ENCODE measurements at regions not wholly inside any gene's neighbourhood (a gene's known extent, or its start where the extent isn't known, plus 50 kb on each side); places are given as distances from the start of the nearest gene placed in this dataset.

GRCh38 chr2:176753205-176753604 lies 459.4 kb upstream of the HNRNPA3 start:
- H3K4me2 ChIP-seq (ENCODE audit: low read length): no peak overlapping the region
- H3K4me1 ChIP-seq (ENCODE audit: insufficient read depth, low read length): no peaks in the 10 kb centered on the region
- intact Hi-C loops (cut with micrococcal nuclease): no loop called here
- H2AFZ ChIP-seq (ENCODE audit: low read length): no peak overlapping the region
- no peak overlapping the region for H3K27ac ChIP-seq (ENCODE audit: low read length)
- TF ChIP-seq, protein P1, sequence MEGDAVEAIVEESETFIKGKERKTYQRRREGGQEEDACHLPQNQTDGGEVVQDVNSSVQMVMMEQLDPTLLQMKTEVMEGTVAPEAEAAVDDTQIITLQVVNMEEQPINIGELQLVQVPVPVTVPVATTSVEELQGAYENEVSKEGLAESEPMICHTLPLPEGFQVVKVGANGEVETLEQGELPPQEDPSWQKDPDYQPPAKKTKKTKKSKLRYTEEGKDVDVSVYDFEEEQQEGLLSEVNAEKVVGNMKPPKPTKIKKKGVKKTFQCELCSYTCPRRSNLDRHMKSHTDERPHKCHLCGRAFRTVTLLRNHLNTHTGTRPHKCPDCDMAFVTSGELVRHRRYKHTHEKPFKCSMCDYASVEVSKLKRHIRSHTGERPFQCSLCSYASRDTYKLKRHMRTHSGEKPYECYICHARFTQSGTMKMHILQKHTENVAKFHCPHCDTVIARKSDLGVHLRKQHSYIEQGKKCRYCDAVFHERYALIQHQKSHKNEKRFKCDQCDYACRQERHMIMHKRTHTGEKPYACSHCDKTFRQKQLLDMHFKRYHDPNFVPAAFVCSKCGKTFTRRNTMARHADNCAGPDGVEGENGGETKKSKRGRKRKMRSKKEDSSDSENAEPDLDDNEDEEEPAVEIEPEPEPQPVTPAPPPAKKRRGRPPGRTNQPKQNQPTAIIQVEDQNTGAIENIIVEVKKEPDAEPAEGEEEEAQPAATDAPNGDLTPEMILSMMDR (conservative IDR thresholded peaks at IDR 0.05; ENCODE audit: low read depth, low read length): no peak
- TF ChIP-seq EZH2phosphoT487 (IDR thresholded peaks at IDR 0.05; ENCODE audit: borderline replicate concordance, low read length) (no peak), EZH2 (IDR thresholded peaks at IDR 0.05; ENCODE audit: low read length, unreplicated experiment) (no peak)
- H3K4me3 ChIP-seq (ENCODE audit: low read length): no peak overlapping the region
- no peaks in the 10 kb centered on the region for H3K79me2 ChIP-seq (ENCODE audit: low read length)
- ATAC-seq: no peak
- peaks cover 65% of the 10 kb centered on the region for H3K27me3 ChIP-seq (ENCODE audit: low read length)
- ChIA-PET CTCF (no interaction called here), POLR2A (ENCODE audit: unreplicated experiment) (no interaction called here)
- no peak for DNase-seq
- no TSS peak for BruUV-seq (replicated peaks)
- H3F3A ChIP-seq (ENCODE audit: low read length, unreplicated experiment): no peaks in the 10 kb centered on the region
- no peaks in the 10 kb centered on the region for H3K9me3 ChIP-seq (ENCODE audit: low read length)
- no peaks in the 10 kb centered on the region for H3K36me3 ChIP-seq (ENCODE audit: low read depth, low read length)
- H4K20me1 ChIP-seq (ENCODE audit: low read length): no peaks in the 10 kb centered on the region
- H3K9me2 ChIP-seq (replicated peaks; ENCODE audit: low read length): no peaks in the 10 kb centered on the region
- H3K9ac ChIP-seq (ENCODE audit: low read length): no peak overlapping the region

GRCh38 chr2:176753752-176754474 lies 458.7 kb upstream of the HNRNPA3 start:
- H3F3A ChIP-seq (ENCODE audit: low read length, unreplicated experiment): no peaks in the 10 kb centered on the region
- POLR2A ChIA-PET (ENCODE audit: unreplicated experiment): no interaction called here
- H3K9ac ChIP-seq (ENCODE audit: low read length): no peak overlapping the region
- H3K27ac ChIP-seq (ENCODE audit: low read length): no peak overlapping the region
- H3K9me3 ChIP-seq (ENCODE audit: low read length): no peaks in the 10 kb centered on the region
- H3K4me3 ChIP-seq (ENCODE audit: low read length): no peak overlapping the region
- BruUV-seq (replicated peaks): no TSS peak
- no peak overlapping the region for H3K4me2 ChIP-seq (ENCODE audit: low read length)
- no peak overlapping the region for H2AFZ ChIP-seq (ENCODE audit: low read length)
- no peaks in the 10 kb centered on the region for H3K9me2 ChIP-seq (replicated peaks; ENCODE audit: low read length)
- intact Hi-C loops (cut with micrococcal nuclease): no loop called here
- no peaks in the 10 kb centered on the region for H3K79me2 ChIP-seq (ENCODE audit: low read length)
- CTCF ChIA-PET: no interaction called here
- no peaks in the 10 kb centered on the region for H4K20me1 ChIP-seq (ENCODE audit: low read length)
- no peaks in the 10 kb centered on the region for H3K4me1 ChIP-seq (ENCODE audit: insufficient read depth, low read length)
- peaks cover 67% of the 10 kb centered on the region for H3K27me3 ChIP-seq (ENCODE audit: low read length)
- ATAC-seq (no peak; the same call in 1 of the 2 replicates), DNase-seq (no peak)
- no peaks in the 10 kb centered on the region for H3K36me3 ChIP-seq (ENCODE audit: low read depth, low read length)
- TF ChIP-seq EZH2phosphoT487 (IDR thresholded peaks at IDR 0.05; ENCODE audit: borderline replicate concordance, low read length) (no peak), EZH2 (IDR thresholded peaks at IDR 0.05; ENCODE audit: low read length, unreplicated experiment) (no peak)
- TF ChIP-seq, protein P1 (conservative IDR thresholded peaks at IDR 0.05; ENCODE audit: low read depth, low read length): no peak

- BruUV-seq (replicated peaks): no TSS peak
- H3K9ac ChIP-seq (ENCODE audit: low read length): no peak overlapping the region
- no peaks in the 10 kb centered on the region for H3K9me2 ChIP-seq (replicated peaks; ENCODE audit: low read length)
- H2AFZ ChIP-seq (ENCODE audit: low read length): no peak overlapping the region
- H3K27ac ChIP-seq (ENCODE audit: low read length): no peak overlapping the region
- H3K4me1 ChIP-seq (ENCODE audit: insufficient read depth, low read length): no peaks in the 10 kb centered on the region
- H3K4me2 ChIP-seq (ENCODE audit: low read length): no peak overlapping the region
- no peaks in the 10 kb centered on the region for H3K9me3 ChIP-seq (ENCODE audit: low read length)
- DNase-seq (no peak), ATAC-seq (no peak)
- ChIA-PET CTCF (no interaction called here), POLR2A (ENCODE audit: unreplicated experiment) (no interaction called here)
- no peaks in the 10 kb centered on the region for H3K36me3 ChIP-seq (ENCODE audit: low read depth, low read length)
- H3F3A ChIP-seq (ENCODE audit: low read length, unreplicated experiment): no peaks in the 10 kb centered on the region
- peaks cover 75% of the 10 kb centered on the region for H3K27me3 ChIP-seq (ENCODE audit: low read length)
- intact Hi-C loops (cut with micrococcal nuclease): no loop called here
- no peaks in the 10 kb centered on the region for H3K79me2 ChIP-seq (ENCODE audit: low read length)
- no peak overlapping the region for H3K4me3 ChIP-seq (ENCODE audit: low read length)
- H4K20me1 ChIP-seq (ENCODE audit: low read length): no peaks in the 10 kb centered on the region
- TF ChIP-seq EZH2phosphoT487 (IDR thresholded peaks at IDR 0.05; ENCODE audit: borderline replicate concordance, low read length) (no peak), EZH2 (IDR thresholded peaks at IDR 0.05; ENCODE audit: low read length, unreplicated experiment) (no peak)
- TF ChIP-seq, protein P1 (conservative IDR thresholded peaks at IDR 0.05; ENCODE audit: low read depth, low read length): no peak
These were observed 457.0 kb upstream of the HNRNPA3 start for GRCh38 chr2:176755537-176756135.
